HG03175 (cell line): ENCODE measurements at regions not wholly inside any gene's neighbourhood (a gene's known extent, or its start where the extent isn't known, plus 50 kb on each side); places are given as distances from the start of the nearest gene placed in this dataset.
"Not testable (repeated sequence)": the region's sequence is repeated elsewhere in the genome, so short reads cannot be mapped to it uniquely, and the experiment has no call there.

Experiments used
- ATAC-seq: cut with Tn5 transposase; IDR thresholded peaks from one replicate; pipeline ENCODE4 v1.9.1; 2021; ENCODE audit warnings: mild to moderate bottlenecking, moderate library complexity; ENCODE audit not compliant: unreplicated experiment

- ATAC-seq: no peak
Measured at GRCh38 chr5:133859073-133859472, 109.4 kb downstream of the C5orf15 start.

- not testable (repeated sequence) for ATAC-seq
Measured at GRCh38 chr5:133857595-133858313, 110.7 kb downstream of the C5orf15 start.

- no peak for ATAC-seq
Measured at GRCh38 chr5:133854554-133854953, 113.9 kb downstream of the C5orf15 start.

- no peak for ATAC-seq
Measured at GRCh38 chr5:133853646-133854365, 114.6 kb downstream of the C5orf15 start.

GRCh38 chr5:133851521-133851920, 116.9 kb downstream of the C5orf15 start:
- no peak for ATAC-seq

- no peak for ATAC-seq
Measured at GRCh38 chr5:133850811-133851210, 117.6 kb downstream of the C5orf15 start.

DNA sequence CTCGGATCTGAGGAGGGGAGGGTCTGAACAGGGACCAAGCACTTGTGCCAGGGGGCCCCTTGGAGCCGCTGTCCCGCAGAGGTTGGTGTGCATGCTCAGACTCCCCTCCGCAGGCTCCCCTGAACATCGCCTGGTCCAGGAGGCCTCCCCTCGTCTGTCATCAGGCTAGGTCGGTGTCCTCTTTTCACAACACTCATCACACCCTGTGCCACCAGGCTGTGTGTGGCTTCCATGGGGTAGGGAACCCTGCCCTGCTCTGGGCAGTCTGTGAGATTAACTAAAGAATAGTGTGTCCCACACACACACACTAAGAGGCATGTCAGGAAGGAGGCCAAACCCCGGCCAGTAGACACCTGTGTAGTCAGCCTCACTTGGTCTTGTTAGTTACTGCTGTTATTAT, 119.3 kb downstream of the C5orf15 start:
- ATAC-seq: no peak

- ATAC-seq: no peak
Measured at GRCh38 chr5:133848341-133848811, 120.0 kb downstream of the C5orf15 start.

DNA sequence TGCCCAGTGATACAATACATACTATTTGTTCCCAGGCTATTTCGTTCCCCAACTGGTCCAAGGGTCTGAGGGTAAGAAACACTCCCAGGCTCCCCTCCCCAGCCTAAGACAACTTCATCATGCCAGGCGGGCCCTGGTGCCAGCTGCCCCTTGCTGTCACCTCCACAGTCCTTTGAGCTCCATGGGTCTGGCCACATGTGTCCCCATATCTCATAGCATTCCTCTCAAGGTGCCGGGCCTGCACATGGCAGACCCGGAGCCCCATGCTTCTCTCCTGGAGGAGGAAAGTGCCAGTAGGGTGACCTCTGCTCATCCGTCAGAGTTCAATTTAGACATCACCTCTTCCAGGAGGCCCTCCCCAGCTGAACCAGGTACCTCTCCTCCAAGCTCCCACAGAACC, 120.5 kb downstream of the C5orf15 start:
- ATAC-seq: no peak

DNA sequence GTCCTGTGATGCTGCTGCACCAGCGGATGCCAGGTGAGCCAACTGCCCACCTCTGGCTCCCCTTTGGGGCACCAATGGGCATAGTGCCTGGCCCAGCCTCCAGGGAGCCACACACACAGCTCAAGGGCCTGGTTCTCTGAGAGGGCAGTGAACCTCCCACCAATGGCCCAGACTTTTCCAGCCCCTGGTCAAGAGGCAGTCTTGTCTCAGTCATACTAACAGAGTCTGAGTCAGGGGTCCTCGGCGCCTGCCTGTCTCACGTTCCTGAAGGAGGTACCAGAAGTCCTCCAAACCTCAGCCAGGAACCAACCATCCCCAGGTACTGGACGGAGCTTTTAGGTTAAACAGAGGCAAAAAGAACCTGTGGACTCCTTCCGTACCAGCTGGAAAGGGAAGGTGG, 121.1 kb downstream of the C5orf15 start:
- ATAC-seq: no peak

DNA sequence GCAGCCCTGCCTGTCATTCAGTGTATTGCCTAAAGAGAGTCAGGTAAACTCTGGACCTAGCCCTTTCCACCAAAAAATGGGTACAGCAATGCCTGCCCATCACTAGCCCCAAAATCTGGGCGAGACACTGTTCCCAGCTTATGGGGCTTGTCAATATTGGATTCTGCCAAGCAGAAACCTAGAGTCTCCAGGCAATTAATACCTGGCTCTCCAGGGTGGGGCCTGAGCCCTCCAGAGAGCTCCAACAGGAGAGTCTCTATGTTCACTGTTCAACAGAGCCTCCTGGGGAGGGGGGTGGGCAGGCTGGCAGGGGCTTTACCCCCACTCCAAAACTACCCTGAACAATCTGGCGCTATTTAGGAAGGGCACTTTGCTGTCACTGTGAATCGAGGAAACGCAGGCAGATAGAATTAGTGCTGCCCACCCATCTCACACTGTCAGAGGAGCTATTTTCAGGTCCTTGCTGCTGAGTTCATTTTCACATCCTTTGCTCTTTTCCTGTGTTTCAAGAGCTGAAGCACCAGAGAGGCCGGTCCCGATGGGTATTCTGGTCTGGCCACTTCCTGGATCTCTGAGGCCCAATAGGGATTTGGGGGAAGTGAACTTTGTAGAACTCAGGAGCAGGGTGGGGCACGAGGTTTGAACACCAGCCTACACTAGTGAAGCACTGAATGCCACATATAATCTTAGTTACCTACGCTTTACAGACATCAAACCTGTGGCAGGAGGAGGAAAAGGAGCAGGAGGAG, 121.8 kb downstream of the C5orf15 start:
- no peak for ATAC-seq

GRCh38 chr5:133845271-133845670, 123.2 kb downstream of the C5orf15 start:
- ATAC-seq: no peak

GRCh38 chr5:133844836-133845235, 123.6 kb downstream of the C5orf15 start:
- ATAC-seq: no peak

DNA sequence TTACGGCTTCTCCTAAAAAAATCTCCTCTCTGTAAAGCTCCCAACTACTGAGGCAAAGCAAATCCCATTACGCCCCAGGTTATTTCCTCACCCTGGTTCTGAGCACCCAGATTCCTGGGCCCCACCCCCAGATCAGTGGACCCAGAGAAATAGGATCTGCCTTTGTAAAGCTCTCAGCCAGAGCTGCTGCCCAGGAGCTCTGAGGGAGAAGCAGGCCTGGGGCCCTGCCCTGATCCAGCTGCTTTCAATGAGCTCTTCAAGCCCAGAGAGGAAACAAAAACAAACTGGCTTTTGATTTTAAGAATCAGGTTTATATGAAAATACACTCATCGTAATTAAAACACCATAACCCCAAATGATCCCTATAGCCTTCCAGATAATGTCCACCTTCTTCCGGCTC, 124.5 kb downstream of the C5orf15 start:
- ATAC-seq: no peak

DNA sequence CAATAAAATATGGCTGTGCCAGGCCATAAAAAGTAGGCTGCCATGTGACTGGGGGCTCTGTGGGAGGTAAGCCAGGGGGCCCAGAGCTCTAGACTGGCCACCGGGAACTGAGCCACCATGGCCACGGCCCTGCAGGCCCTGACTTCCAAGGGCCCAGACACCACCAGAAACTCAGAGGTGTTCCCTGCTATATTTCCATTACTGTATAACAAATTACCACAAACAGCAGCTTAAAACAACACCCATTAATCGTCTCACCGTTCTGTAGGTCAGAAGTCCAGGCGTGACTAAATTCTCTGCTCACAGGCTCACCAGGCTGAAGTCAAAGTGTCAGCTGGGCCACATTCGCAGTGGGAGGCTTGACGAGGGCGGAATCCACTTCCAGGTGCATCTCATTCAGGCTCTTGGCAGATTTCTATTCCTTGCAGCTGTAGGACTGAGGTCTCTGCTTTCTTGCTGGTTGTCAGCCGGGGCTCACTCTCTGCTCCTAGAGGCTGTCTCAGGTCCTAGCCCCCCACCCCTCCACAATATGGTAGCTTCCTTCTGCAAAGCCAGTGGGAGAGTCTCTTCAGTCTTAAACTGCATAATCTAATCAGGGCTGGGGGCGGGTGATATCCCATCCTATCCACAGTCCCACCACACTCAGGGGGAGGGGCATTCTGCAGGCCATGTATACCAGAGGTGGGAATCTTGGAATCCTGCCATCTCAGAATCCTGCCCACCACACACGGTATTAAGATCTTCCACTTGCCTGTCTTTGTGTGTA, 125.4 kb downstream of the C5orf15 start:
- no peak for ATAC-seq

GRCh38 chr5:133841831-133842750, 126.3 kb downstream of the C5orf15 start:
- ATAC-seq: no peak

DNA sequence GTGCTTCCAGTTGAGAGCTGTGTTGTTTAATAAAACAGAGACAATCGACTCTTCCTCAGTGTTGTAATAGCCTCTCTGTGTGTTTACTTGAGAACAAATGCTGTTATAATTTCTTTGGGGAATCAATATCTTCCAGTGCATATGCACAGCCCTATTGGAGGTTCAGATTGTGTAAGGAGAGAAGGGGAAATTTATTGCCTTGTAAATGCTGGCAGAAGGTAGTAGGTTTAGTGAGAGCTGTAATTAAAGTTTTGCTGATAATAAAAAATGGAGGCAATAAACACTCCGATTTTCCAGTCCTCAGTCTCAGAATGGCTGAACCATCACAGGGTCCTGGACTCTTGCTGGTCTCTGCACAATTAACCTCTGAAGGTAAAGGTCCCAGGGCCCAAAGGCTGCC, 128.3 kb downstream of the C5orf15 start:
- ATAC-seq: no peak

GRCh38 chr5:133839721-133840120, 128.7 kb downstream of the C5orf15 start:
- no peak for ATAC-seq

DNA sequence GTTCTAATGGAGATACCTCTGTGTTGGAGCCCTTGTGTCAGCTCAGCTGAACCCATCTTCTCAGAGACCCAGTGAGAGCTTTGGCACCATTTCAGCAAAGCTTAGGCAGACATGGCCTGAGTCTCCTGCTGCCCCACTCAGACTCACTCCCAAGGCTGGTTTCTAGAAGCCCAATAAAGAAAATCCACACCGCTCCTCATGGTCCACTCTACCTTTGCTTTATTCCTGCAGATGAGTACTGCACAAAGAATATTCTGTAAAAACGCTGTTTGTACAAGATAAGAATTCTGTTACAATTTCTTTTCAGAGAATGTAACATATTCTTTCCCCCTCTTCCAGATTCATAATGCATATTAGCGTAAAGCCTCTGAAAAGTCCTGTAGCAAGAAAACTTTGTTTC, 129.3 kb downstream of the C5orf15 start:
- ATAC-seq: no peak

DNA sequence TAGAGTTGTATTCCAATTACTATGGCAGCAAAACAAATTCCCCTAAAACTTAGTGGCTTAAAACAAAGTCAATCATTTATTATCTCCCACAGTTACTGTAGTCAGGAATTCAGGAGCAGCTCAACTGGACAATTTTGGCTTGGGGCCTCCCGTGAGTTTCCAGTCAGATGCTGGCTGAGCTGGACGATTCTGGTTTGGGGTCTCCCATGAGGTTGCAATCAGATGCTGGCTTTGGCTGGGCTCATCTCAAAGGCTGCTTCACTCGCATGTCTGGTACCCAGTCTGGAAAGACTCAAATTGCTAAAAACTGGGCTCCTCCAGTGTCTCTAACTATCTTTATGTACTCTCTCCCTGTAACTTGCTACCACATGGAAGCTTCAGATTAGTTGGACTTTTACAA, 130.1 kb downstream of the C5orf15 start:
- no peak for ATAC-seq
